ENCODE measurements at regions not wholly inside any gene's neighbourhood (a gene's known extent, or its start where the extent isn't known, plus 50 kb on each side); places are given as distances from the start of the nearest gene placed in this dataset.

- Histone ChIP-seq H3K36me3 (ENCODE audit: control insufficient read depth, insufficient read depth, low read length) (no peaks in the 10 kb centered on the region), H3K27ac (ENCODE audit: low read length) (no peak overlapping the region), H3K4me3 (ENCODE audit: low read length) (no peak overlapping the region), H3K9me3 (ENCODE audit: control insufficient read depth, low read depth, low read length) (no peaks in the 10 kb centered on the region), H3K4me1 (ENCODE audit: control insufficient read depth, insufficient read depth, low read length) (no peaks in the 10 kb centered on the region), H3K27me3 (ENCODE audit: control insufficient read depth, insufficient read depth, low read length) (no peaks in the 10 kb centered on the region)
- no CpG with 5 or more reads among the region's 6 CpGs for WGBS (ENCODE audit: insufficient coverage, low lambda C conversion rate)
- no peak for DNase-seq
Observed at GRCh38 chr2:188875104-188875503, 99.1 kb upstream of the COL3A1 start.

GRCh38 chr2:188878716-188879115 is 95.5 kb upstream of the COL3A1 start:
- Histone ChIP-seq H3K4me1 (ENCODE audit: control insufficient read depth, insufficient read depth, low read length) (no peaks in the 10 kb centered on the region), H3K4me3 (ENCODE audit: low read length) (no peak overlapping the region), H3K9me3 (ENCODE audit: control insufficient read depth, low read depth, low read length) (no peaks in the 10 kb centered on the region), H3K27me3 (ENCODE audit: control insufficient read depth, insufficient read depth, low read length) (no peaks in the 10 kb centered on the region), H3K27ac (ENCODE audit: low read length) (no peak overlapping the region), H3K36me3 (ENCODE audit: control insufficient read depth, insufficient read depth, low read length) (no peaks in the 10 kb centered on the region)
- DNase-seq: no peak

GRCh38 chr2:188880740-188881139 is 93.4 kb upstream of the COL3A1 start:
- no peaks in the 10 kb centered on the region for H3K36me3 ChIP-seq (ENCODE audit: control insufficient read depth, insufficient read depth, low read length)
- no peaks in the 10 kb centered on the region for H3K27me3 ChIP-seq (ENCODE audit: control insufficient read depth, insufficient read depth, low read length)
- no peak for DNase-seq
- no peak overlapping the region for H3K4me3 ChIP-seq (ENCODE audit: low read length)
- H3K27ac ChIP-seq (ENCODE audit: low read length): no peak overlapping the region
- H3K9me3 ChIP-seq (ENCODE audit: control insufficient read depth, low read depth, low read length): no peaks in the 10 kb centered on the region
- no peaks in the 10 kb centered on the region for H3K4me1 ChIP-seq (ENCODE audit: control insufficient read depth, insufficient read depth, low read length)

- Histone ChIP-seq H3K4me1 (ENCODE audit: control insufficient read depth, insufficient read depth, low read length) (no peaks in the 10 kb centered on the region), H3K36me3 (ENCODE audit: control insufficient read depth, insufficient read depth, low read length) (no peaks in the 10 kb centered on the region), H3K27ac (ENCODE audit: low read length) (no peak overlapping the region), H3K27me3 (ENCODE audit: control insufficient read depth, insufficient read depth, low read length) (no peaks in the 10 kb centered on the region), H3K4me3 (ENCODE audit: low read length) (no peak overlapping the region), H3K9me3 (ENCODE audit: control insufficient read depth, low read depth, low read length) (no peaks in the 10 kb centered on the region)
- no peak for DNase-seq
- 90% methylated on average over 1 of the region's 1 CpG for WGBS (ENCODE audit: insufficient coverage, low lambda C conversion rate)
Observed at GRCh38 chr2:188881434-188881833, 92.7 kb upstream of the COL3A1 start.

GRCh38 chr2:188884046-188884445 is 90.1 kb upstream of the COL3A1 start:
- Histone ChIP-seq H3K27ac (ENCODE audit: low read length) (no peak overlapping the region), H3K9me3 (ENCODE audit: control insufficient read depth, low read depth, low read length) (no peaks in the 10 kb centered on the region), H3K36me3 (ENCODE audit: control insufficient read depth, insufficient read depth, low read length) (no peaks in the 10 kb centered on the region), H3K4me1 (ENCODE audit: control insufficient read depth, insufficient read depth, low read length) (no peaks in the 10 kb centered on the region), H3K27me3 (ENCODE audit: control insufficient read depth, insufficient read depth, low read length) (no peaks in the 10 kb centered on the region), H3K4me3 (ENCODE audit: low read length) (no peak overlapping the region)
- no CpG with 5 or more reads among the region's 1 CpG for WGBS (ENCODE audit: insufficient coverage, low lambda C conversion rate)
- no peak for DNase-seq

- Histone ChIP-seq H3K27ac (ENCODE audit: low read length) (no peak overlapping the region), H3K9me3 (ENCODE audit: control insufficient read depth, low read depth, low read length) (no peaks in the 10 kb centered on the region), H3K36me3 (ENCODE audit: control insufficient read depth, insufficient read depth, low read length) (no peaks in the 10 kb centered on the region), H3K4me3 (ENCODE audit: low read length) (no peak overlapping the region), H3K4me1 (ENCODE audit: control insufficient read depth, insufficient read depth, low read length) (no peaks in the 10 kb centered on the region), H3K27me3 (ENCODE audit: control insufficient read depth, insufficient read depth, low read length) (no peaks in the 10 kb centered on the region)
- 92% methylated on average over 2 of the region's 3 CpGs for WGBS (ENCODE audit: insufficient coverage, low lambda C conversion rate)
- no peak for DNase-seq
Observed at GRCh38 chr2:188884517-188884916, 89.7 kb upstream of the COL3A1 start.

GRCh38 chr2:188889187-188889586 is 85.0 kb upstream of the COL3A1 start:
- no peak for DNase-seq
- Histone ChIP-seq H3K27ac (ENCODE audit: low read length) (no peak overlapping the region), H3K36me3 (ENCODE audit: control insufficient read depth, insufficient read depth, low read length) (no peaks in the 10 kb centered on the region), H3K27me3 (ENCODE audit: control insufficient read depth, insufficient read depth, low read length) (no peaks in the 10 kb centered on the region), H3K4me1 (ENCODE audit: control insufficient read depth, insufficient read depth, low read length) (no peaks in the 10 kb centered on the region), H3K9me3 (ENCODE audit: control insufficient read depth, low read depth, low read length) (peaks cover 5% of the 10 kb centered on the region), H3K4me3 (ENCODE audit: low read length) (no peak overlapping the region)
- WGBS (ENCODE audit: insufficient coverage, low lambda C conversion rate): 100% methylated on average over 1 of the region's 2 CpGs

- Histone ChIP-seq H3K36me3 (ENCODE audit: control insufficient read depth, insufficient read depth, low read length) (no peaks in the 10 kb centered on the region), H3K27ac (ENCODE audit: low read length) (no peak overlapping the region), H3K4me3 (ENCODE audit: low read length) (no peak overlapping the region), H3K27me3 (ENCODE audit: control insufficient read depth, insufficient read depth, low read length) (no peaks in the 10 kb centered on the region), H3K9me3 (ENCODE audit: control insufficient read depth, low read depth, low read length) (peaks cover 5% of the 10 kb centered on the region), H3K4me1 (ENCODE audit: control insufficient read depth, insufficient read depth, low read length) (no peaks in the 10 kb centered on the region)
- no CpG with 5 or more reads among the region's 13 CpGs for WGBS (ENCODE audit: insufficient coverage, low lambda C conversion rate)
- no peak for DNase-seq
Observed at GRCh38 chr2:188890755-188891154, 83.4 kb upstream of the COL3A1 start.

GRCh38 chr2:188892636-188893035 is 81.5 kb upstream of the COL3A1 start:
- H3K36me3 ChIP-seq (ENCODE audit: control insufficient read depth, insufficient read depth, low read length): no peaks in the 10 kb centered on the region
- no CpG with 5 or more reads among the region's 1 CpG for WGBS (ENCODE audit: insufficient coverage, low lambda C conversion rate)
- DNase-seq: no peak
- H3K27ac ChIP-seq (ENCODE audit: low read length): no peak overlapping the region
- no peaks in the 10 kb centered on the region for H3K4me1 ChIP-seq (ENCODE audit: control insufficient read depth, insufficient read depth, low read length)
- peaks cover 5% of the 10 kb centered on the region for H3K9me3 ChIP-seq (ENCODE audit: control insufficient read depth, low read depth, low read length)
- no peaks in the 10 kb centered on the region for H3K27me3 ChIP-seq (ENCODE audit: control insufficient read depth, insufficient read depth, low read length)
- H3K4me3 ChIP-seq (ENCODE audit: low read length): no peak overlapping the region

GRCh38 chr2:188893972-188894371 is 80.2 kb upstream of the COL3A1 start:
- DNase-seq: no peak
- no peaks in the 10 kb centered on the region for H3K27me3 ChIP-seq (ENCODE audit: control insufficient read depth, insufficient read depth, low read length)
- no peak overlapping the region for H3K27ac ChIP-seq (ENCODE audit: low read length)
- no peak overlapping the region for H3K4me3 ChIP-seq (ENCODE audit: low read length)
- no peaks in the 10 kb centered on the region for H3K36me3 ChIP-seq (ENCODE audit: control insufficient read depth, insufficient read depth, low read length)
- H3K4me1 ChIP-seq (ENCODE audit: control insufficient read depth, insufficient read depth, low read length): no peaks in the 10 kb centered on the region
- 33% methylated on average over 1 of the region's 2 CpGs for WGBS (ENCODE audit: insufficient coverage, low lambda C conversion rate)
- H3K9me3 ChIP-seq (ENCODE audit: control insufficient read depth, low read depth, low read length): peaks cover 5% of the 10 kb centered on the region

GRCh38 chr2:188894979-188895378 is 79.2 kb upstream of the COL3A1 start:
- no peaks in the 10 kb centered on the region for H3K4me1 ChIP-seq (ENCODE audit: control insufficient read depth, insufficient read depth, low read length)
- H3K27ac ChIP-seq (ENCODE audit: low read length): no peak overlapping the region

More at GRCh38 chr2:188894979-188895378, 79.2 kb upstream of the COL3A1 start:
- peaks cover 5% of the 10 kb centered on the region for H3K9me3 ChIP-seq (ENCODE audit: control insufficient read depth, low read depth, low read length)
- H3K27me3 ChIP-seq (ENCODE audit: control insufficient read depth, insufficient read depth, low read length): no peaks in the 10 kb centered on the region
- no peak overlapping the region for H3K4me3 ChIP-seq (ENCODE audit: low read length)
- DNase-seq: no peak
- H3K36me3 ChIP-seq (ENCODE audit: control insufficient read depth, insufficient read depth, low read length): no peaks in the 10 kb centered on the region

Measured in large intestine (tissue), 3 donors.